ENCODE measurements at regions not wholly inside any gene's neighbourhood (a gene's known extent, or its start where the extent isn't known, plus 50 kb on each side); places are given as distances from the start of the nearest gene placed in this dataset.

- TF ChIP-seq CTCF (IDR thresholded peaks at IDR 0.05) (no peak), GABPA (IDR thresholded peaks at IDR 0.05; ENCODE audit: low read depth) (no peak), ELF1 (IDR thresholded peaks at IDR 0.05) (no peak), USF1 (IDR thresholded peaks at IDR 0.05; ENCODE audit: borderline replicate concordance, low read depth) (no peak), TCF12 (IDR thresholded peaks at IDR 0.05) (0 out of 2 replicates have a peak, but pooled peaks have one; percentile 32), POLR2AphosphoS5 (IDR thresholded peaks at IDR 0.05; ENCODE audit: low read depth, low read length) (no peak), EZH2phosphoT487 (IDR thresholded peaks at IDR 0.05; ENCODE audit: borderline replicate concordance, low read depth) (no peak), ZBTB33 (IDR thresholded peaks at IDR 0.05; ENCODE audit: borderline replicate concordance, low read depth) (no peak), IRF3 (IDR thresholded peaks at IDR 0.05; ENCODE audit: low read depth, low read length) (no peak), EP300 (IDR thresholded peaks at IDR 0.05; ENCODE audit: borderline replicate concordance in 1 of 2, low read depth in 1 of 2, low read length in 1 of 2) (no peak), NFIC (IDR thresholded peaks at IDR 0.05; ENCODE audit: borderline replicate concordance) (no peak), JUND (IDR thresholded peaks at IDR 0.05) (no peak)
These were observed 456.5 kb upstream of the CDH9 start for GRCh38 chr5:27494887-27495286.

All from SK-N-SH (cell line).